HEK293T (cell line): ENCODE measurements at regions not wholly inside any gene's neighbourhood (a gene's known extent, or its start where the extent isn't known, plus 50 kb on each side); places are given as distances from the start of the nearest gene placed in this dataset.

Experiments
- HDGF ChIP-seq: fragments of 450-650 bp; IDR thresholded peaks from 2 replicates; pipeline ENCODE4 v1.6.1; 2017; ENCODE audit warnings: antibody characterized with exemption, borderline replicate concordance
- LEF1 ChIP-seq: fragments of 450-650 bp; IDR thresholded peaks from 2 replicates; pipeline ENCODE4 v1.6.1; 2017; ENCODE audit warnings: mild to moderate bottlenecking, borderline replicate concordance
- SP1 ChIP-seq: fragments of 450-650 bp; IDR thresholded peaks from 2 replicates; pipeline ENCODE4 v1.6.1; 2017
- ZNF384 ChIP-seq: fragments of 450-650 bp; IDR thresholded peaks from 2 replicates; pipeline ENCODE4 v1.6.1; 2016

- TF ChIP-seq SP1 (no peak), LEF1 (no peak), HDGF (no peak), ZNF384 (no peak)
These were observed 297.3 kb downstream of the GABRB3 start for GRCh38 chr15:26475554-26475953.
